ENCODE measurements at regions not wholly inside any gene's neighbourhood (a gene's known extent, or its start where the extent isn't known, plus 50 kb on each side); places are given as distances from the start of the nearest gene placed in this dataset.

DNA sequence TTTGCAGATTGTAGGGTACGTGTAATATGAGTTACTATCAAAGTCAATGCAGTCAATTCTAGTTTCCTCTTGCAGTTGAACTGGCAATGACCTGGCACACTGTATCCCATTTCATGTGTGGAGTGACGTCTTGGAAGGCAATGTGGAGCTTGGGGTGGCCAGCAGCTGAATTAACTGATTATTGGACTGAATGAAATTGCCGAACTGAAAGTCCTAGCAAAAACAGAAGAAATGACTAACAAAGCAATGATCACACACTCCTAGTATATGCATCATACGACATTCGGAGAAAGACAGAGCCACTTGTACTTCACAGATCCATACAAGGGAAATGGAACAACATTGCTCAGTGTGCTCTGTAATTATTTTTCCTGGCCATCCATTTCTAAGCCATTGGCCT lies 259.1 kb upstream of the DAPK1 start:
- intact Hi-C loops (cut with DNase I), result no loop called here
- no peak overlapping the region for H3K27ac ChIP-seq
- H3K4me1 ChIP-seq, result no peaks in the 10 kb centered on the region
- TF ChIP-seq POLR2A (IDR thresholded peaks at IDR 0.05), result no peak
- TF ChIP-seq, protein P1, sequence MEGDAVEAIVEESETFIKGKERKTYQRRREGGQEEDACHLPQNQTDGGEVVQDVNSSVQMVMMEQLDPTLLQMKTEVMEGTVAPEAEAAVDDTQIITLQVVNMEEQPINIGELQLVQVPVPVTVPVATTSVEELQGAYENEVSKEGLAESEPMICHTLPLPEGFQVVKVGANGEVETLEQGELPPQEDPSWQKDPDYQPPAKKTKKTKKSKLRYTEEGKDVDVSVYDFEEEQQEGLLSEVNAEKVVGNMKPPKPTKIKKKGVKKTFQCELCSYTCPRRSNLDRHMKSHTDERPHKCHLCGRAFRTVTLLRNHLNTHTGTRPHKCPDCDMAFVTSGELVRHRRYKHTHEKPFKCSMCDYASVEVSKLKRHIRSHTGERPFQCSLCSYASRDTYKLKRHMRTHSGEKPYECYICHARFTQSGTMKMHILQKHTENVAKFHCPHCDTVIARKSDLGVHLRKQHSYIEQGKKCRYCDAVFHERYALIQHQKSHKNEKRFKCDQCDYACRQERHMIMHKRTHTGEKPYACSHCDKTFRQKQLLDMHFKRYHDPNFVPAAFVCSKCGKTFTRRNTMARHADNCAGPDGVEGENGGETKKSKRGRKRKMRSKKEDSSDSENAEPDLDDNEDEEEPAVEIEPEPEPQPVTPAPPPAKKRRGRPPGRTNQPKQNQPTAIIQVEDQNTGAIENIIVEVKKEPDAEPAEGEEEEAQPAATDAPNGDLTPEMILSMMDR (IDR thresholded peaks at IDR 0.05), result no peak
- no peak for TF ChIP-seq POLR2AphosphoS5 (IDR thresholded peaks at IDR 0.05; ENCODE audit: insufficient read depth in 1 of 2, low read depth in 1 of 2)
- no peaks in the 10 kb centered on the region for H3K27me3 ChIP-seq
- no peak overlapping the region for H3K4me3 ChIP-seq
- H3K36me3 ChIP-seq, result no peaks in the 10 kb centered on the region
- DNase-seq (ENCODE audit: extremely low spot score in 2 of 2), result peak in 1 of 2 donors; percentile 20
- no peaks in the 10 kb centered on the region for H3K9me3 ChIP-seq

DNA sequence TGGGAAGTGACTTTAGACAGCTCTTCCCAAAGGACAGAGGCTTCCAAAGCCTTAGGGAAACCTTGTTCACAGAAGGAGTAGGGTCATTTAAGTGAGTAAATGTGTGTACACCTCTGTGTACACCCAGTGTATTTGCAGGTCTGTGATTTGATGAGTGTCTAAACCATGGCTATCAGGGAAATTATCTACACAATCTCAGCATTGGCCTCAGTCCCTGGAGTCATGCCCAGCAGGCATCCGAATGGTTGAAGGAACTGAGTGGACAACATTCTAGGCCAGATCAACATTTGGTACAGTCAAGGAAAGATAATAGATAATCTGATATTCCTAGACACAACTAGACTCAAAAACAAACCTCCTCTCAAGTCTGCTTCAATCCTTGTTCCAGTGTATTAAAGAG lies 258.4 kb upstream of the DAPK1 start:
- intact Hi-C loops (cut with DNase I), result no loop called here
- Histone ChIP-seq H3K36me3 (no peaks in the 10 kb centered on the region), H3K27ac (no peak overlapping the region), H3K4me1 (no peaks in the 10 kb centered on the region), H3K9me3 (no peaks in the 10 kb centered on the region), H3K4me3 (no peak overlapping the region), H3K27me3 (no peaks in the 10 kb centered on the region)
- peak in 1 of 2 donors; percentile 16 for DNase-seq (ENCODE audit: extremely low spot score in 2 of 2)
- no peak for TF ChIP-seq POLR2A (IDR thresholded peaks at IDR 0.05)
- TF ChIP-seq, protein P1 (IDR thresholded peaks at IDR 0.05), result no peak
- no peak for TF ChIP-seq POLR2AphosphoS5 (IDR thresholded peaks at IDR 0.05; ENCODE audit: insufficient read depth in 1 of 2, low read depth in 1 of 2)

GRCh38 chr9:87243602-87244001 lies 254.1 kb upstream of the DAPK1 start:
- TF ChIP-seq POLR2A (IDR thresholded peaks at IDR 0.05) (no peak), POLR2AphosphoS5 (IDR thresholded peaks at IDR 0.05; ENCODE audit: insufficient read depth in 1 of 2, low read depth in 1 of 2) (no peak)
- TF ChIP-seq, protein P1 (IDR thresholded peaks at IDR 0.05), result no peak
- intact Hi-C loops (cut with DNase I), result no loop called here
- no peak for DNase-seq (ENCODE audit: extremely low spot score in 2 of 2)

DNA sequence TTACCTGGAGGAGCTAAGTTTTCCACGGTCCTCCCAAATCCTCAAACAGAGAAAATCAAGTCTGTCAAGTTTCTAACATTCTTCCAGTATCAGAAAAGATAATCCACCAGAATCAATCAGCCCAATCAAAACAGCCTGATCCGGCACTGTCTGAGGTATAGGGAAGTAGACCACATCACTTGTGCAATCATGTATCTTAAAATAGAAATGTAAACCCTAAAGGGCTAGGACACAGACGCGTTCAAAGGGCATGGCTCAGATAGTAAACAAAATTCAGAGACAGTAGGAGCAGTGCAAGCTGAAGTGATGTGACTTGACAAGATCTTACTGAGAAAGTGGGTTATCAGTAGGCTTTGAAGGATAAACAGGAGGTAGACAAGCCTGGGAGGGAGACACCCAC lies 252.4 kb upstream of the DAPK1 start:
- H3K36me3 ChIP-seq, result no peaks in the 10 kb centered on the region
- H3K27ac ChIP-seq, result no peak overlapping the region
- DNase-seq (ENCODE audit: extremely low spot score in 2 of 2), result no peak
- H3K4me3 ChIP-seq, result no peak overlapping the region
- no peaks in the 10 kb centered on the region for H3K9me3 ChIP-seq
- TF ChIP-seq POLR2A (IDR thresholded peaks at IDR 0.05), result no peak
- TF ChIP-seq, protein P1 (IDR thresholded peaks at IDR 0.05), result no peak
- no peak for TF ChIP-seq POLR2AphosphoS5 (IDR thresholded peaks at IDR 0.05; ENCODE audit: insufficient read depth in 1 of 2, low read depth in 1 of 2)
- intact Hi-C loops (cut with DNase I), result no loop called here
- no peaks in the 10 kb centered on the region for H3K27me3 ChIP-seq
- H3K4me1 ChIP-seq, result no peaks in the 10 kb centered on the region

More at GRCh38 chr9:87243602-87244001, 254.1 kb upstream of the DAPK1 start:
- Histone ChIP-seq H3K27me3 (no peaks in the 10 kb centered on the region), H3K27ac (no peak overlapping the region), H3K4me3 (no peak overlapping the region), H3K36me3 (no peaks in the 10 kb centered on the region), H3K4me1 (no peaks in the 10 kb centered on the region), H3K9me3 (no peaks in the 10 kb centered on the region)

GRCh38 chr9:87247097-87247496 lies 250.6 kb upstream of the DAPK1 start:
- intact Hi-C loops (cut with DNase I), result no loop called here
- DNase-seq (ENCODE audit: extremely low spot score in 2 of 2), result no peak
- H3K27me3 ChIP-seq, result no peaks in the 10 kb centered on the region
- H3K4me1 ChIP-seq, result no peaks in the 10 kb centered on the region
- H3K4me3 ChIP-seq, result no peak overlapping the region
- no peak overlapping the region for H3K27ac ChIP-seq
- H3K36me3 ChIP-seq, result no peaks in the 10 kb centered on the region
- no peaks in the 10 kb centered on the region for H3K9me3 ChIP-seq
- TF ChIP-seq POLR2AphosphoS5 (IDR thresholded peaks at IDR 0.05; ENCODE audit: insufficient read depth in 1 of 2, low read depth in 1 of 2) (no peak), POLR2A (IDR thresholded peaks at IDR 0.05) (no peak)
- TF ChIP-seq, protein P1 (IDR thresholded peaks at IDR 0.05), result no peak

All from vagina (tissue), 2 donors.